Nephron progenitor cell (in vitro differentiated cells): ENCODE measurements at regions not wholly inside any gene's neighbourhood (a gene's known extent, or its start where the extent isn't known, plus 50 kb on each side); places are given as distances from the start of the nearest gene placed in this dataset.

ENCODE experiments used
- DNase-seq: peaks from one replicate; pipeline ENCODE4 v3.0.0; 2021
- H3K27ac Mint-ChIP-seq: 2 replicates; pipeline ENCODE4 v1.8.0; 2021; ENCODE audit warnings: mild to moderate bottlenecking, moderate library complexity, mixed read lengths
- H3K27me3 Mint-ChIP-seq: 2 replicates; pipeline ENCODE4 v1.8.0; 2021; ENCODE audit warnings: mild to moderate bottlenecking, low read depth, mixed read lengths; ENCODE audit not compliant: poor library complexity
- H3K36me3 Mint-ChIP-seq: 2 replicates; pipeline ENCODE4 v1.8.0; 2021; ENCODE audit warnings: low read depth, mixed read lengths
- H3K4me1 Mint-ChIP-seq: 2 replicates; pipeline ENCODE4 v1.8.0; 2021; ENCODE audit warnings: mixed read lengths
- H3K4me3 Mint-ChIP-seq: 2 replicates; pipeline ENCODE4 v1.8.0; 2021; ENCODE audit warnings: mild to moderate bottlenecking, moderate library complexity, mixed read lengths
- H3K9me3 Mint-ChIP-seq: 2 replicates; pipeline ENCODE4 v1.8.0; 2021; ENCODE audit warnings: mild to moderate bottlenecking, moderate library complexity, mixed read lengths
- TF ChIP-seq, protein P1 (sequence below): fragments of 200-600 bp; sonication (generic); IDR thresholded peaks from 2 replicates; pipeline ENCODE4 v1.5.0; 2021; ENCODE audit warnings: antibody characterized with exemption

DNA sequence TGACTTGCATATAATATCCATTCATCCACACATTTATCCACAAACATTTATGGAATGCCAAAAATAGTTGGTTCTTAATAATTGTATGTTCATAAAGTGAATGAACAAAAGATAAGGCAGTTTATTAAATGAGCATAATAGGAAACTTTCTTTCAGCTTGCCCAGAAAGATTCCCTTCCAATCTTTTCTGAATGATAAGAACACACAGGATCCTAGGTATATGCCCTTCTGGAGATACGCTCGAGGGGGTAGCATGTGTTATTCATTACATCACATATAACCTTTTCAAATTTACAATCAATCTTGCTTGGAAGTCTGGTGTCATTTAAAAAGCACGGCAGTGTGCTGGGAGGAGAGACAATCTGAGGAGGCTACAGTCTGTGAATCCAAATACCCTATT, 80.4 kb upstream of the PDK4 start:
- no peaks in the 10 kb centered on the region for H3K9me3 Mint-ChIP-seq
- no peak overlapping the region for H3K27ac Mint-ChIP-seq
- no peak overlapping the region for H3K4me3 Mint-ChIP-seq
- H3K4me1 Mint-ChIP-seq, result peaks cover 13% of the 10 kb centered on the region
- H3K27me3 Mint-ChIP-seq, result peaks cover 9% of the 10 kb centered on the region
- H3K36me3 Mint-ChIP-seq, result no peaks in the 10 kb centered on the region
- no peak for DNase-seq
- TF ChIP-seq, protein P1, sequence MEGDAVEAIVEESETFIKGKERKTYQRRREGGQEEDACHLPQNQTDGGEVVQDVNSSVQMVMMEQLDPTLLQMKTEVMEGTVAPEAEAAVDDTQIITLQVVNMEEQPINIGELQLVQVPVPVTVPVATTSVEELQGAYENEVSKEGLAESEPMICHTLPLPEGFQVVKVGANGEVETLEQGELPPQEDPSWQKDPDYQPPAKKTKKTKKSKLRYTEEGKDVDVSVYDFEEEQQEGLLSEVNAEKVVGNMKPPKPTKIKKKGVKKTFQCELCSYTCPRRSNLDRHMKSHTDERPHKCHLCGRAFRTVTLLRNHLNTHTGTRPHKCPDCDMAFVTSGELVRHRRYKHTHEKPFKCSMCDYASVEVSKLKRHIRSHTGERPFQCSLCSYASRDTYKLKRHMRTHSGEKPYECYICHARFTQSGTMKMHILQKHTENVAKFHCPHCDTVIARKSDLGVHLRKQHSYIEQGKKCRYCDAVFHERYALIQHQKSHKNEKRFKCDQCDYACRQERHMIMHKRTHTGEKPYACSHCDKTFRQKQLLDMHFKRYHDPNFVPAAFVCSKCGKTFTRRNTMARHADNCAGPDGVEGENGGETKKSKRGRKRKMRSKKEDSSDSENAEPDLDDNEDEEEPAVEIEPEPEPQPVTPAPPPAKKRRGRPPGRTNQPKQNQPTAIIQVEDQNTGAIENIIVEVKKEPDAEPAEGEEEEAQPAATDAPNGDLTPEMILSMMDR, result no peak

DNA sequence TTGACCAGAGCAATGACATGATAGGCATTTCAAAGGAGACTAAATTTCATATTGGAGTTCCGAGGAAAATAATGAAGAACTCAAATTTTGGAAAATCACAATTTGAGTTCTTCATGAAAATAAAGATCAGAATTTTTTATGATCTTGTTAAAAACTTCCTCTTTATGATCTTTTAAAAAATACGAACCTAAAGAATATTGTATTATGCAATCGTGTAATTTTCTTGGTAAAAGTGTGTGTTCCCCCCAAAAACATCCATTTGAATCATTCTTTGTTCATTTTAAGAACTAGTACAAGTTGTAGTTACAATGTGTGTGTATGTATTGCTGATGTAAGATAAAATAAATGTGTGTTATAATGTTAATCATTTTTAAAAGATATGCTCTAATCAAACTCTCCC, 79.3 kb upstream of the PDK4 start:
- Mint-ChIP-seq H3K36me3 (no peaks in the 10 kb centered on the region), H3K27ac (no peak overlapping the region), H3K4me1 (peaks cover 13% of the 10 kb centered on the region), H3K4me3 (no peak overlapping the region), H3K27me3 (peaks cover 5% of the 10 kb centered on the region), H3K9me3 (no peaks in the 10 kb centered on the region)
- no peak for DNase-seq
- TF ChIP-seq, protein P1, result no peak

DNA sequence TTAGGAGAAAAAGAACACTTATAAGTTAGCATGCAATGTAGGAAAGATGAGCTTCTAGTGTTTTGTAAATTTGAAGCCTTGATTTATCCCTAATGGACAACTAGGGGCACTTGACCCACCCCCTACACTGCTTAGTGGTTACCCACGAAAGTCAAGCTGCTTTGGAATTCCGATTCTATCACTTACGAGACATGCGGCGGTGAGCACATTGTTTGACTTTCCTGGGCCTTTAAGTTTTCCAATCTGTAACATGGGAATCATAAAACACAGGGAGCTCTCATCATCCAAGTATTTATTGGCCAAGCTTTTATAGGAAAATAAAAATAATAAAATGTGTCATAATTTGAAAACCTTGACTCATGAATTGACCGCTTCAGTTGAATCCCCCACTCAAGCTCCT, 78.7 kb upstream of the PDK4 start:
- Mint-ChIP-seq H3K27me3 (peaks cover 5% of the 10 kb centered on the region), H3K4me1 (peaks cover 13% of the 10 kb centered on the region), H3K36me3 (no peaks in the 10 kb centered on the region), H3K27ac (no peak overlapping the region), H3K4me3 (no peak overlapping the region), H3K9me3 (no peaks in the 10 kb centered on the region)
- no peak for DNase-seq
- TF ChIP-seq, protein P1, result no peak

DNA sequence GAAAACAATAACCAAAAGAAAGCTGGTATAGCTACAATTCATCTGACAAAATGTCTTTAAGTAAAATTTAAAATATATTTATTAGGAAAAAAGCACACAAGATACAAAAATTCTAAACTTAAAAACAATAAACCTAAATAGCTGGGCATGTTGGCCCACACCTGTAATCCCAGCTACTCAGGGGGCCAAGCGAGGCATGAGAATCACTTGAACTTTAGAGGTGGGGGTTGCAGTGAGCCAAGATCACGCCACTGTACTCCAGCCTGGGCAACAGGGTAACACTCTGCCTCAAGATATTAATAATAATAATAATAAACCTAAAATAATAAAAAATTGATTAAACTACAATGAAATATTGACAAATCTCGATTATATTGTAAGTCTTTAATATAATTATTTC, 77.8 kb upstream of the PDK4 start:
- DNase-seq, result no peak
- H3K4me1 Mint-ChIP-seq, result peaks cover 19% of the 10 kb centered on the region
- peaks cover under 1% of the 10 kb centered on the region for H3K27me3 Mint-ChIP-seq
- H3K36me3 Mint-ChIP-seq, result no peaks in the 10 kb centered on the region
- TF ChIP-seq, protein P1, result no peak
- H3K4me3 Mint-ChIP-seq, result no peak overlapping the region
- no peaks in the 10 kb centered on the region for H3K9me3 Mint-ChIP-seq
- no peak overlapping the region for H3K27ac Mint-ChIP-seq

DNA sequence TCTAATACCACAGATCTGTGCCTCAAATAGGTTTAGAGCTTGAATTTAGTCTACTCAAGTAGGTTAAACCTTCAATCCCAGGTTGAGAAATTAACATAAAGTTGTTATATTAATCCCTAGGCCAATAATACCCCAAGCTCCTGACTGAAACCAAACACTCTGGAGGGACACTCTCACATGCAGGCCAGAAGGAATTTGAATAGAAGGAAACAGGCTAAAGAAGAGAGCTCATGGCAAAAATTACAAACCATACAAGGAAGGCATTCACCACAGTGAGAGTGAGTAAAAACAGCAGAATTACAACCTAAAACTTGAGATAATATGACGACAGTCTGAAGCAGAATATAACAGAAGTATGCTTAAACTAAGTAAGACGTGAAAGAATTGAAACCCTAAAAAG, 76.1 kb upstream of the PDK4 start:
- Mint-ChIP-seq H3K4me3 (no peak overlapping the region), H3K27me3 (no peaks in the 10 kb centered on the region), H3K9me3 (no peaks in the 10 kb centered on the region), H3K27ac (no peak overlapping the region), H3K4me1 (peaks cover 19% of the 10 kb centered on the region), H3K36me3 (no peaks in the 10 kb centered on the region)
- no peak for DNase-seq
- TF ChIP-seq, protein P1, result no peak

DNA sequence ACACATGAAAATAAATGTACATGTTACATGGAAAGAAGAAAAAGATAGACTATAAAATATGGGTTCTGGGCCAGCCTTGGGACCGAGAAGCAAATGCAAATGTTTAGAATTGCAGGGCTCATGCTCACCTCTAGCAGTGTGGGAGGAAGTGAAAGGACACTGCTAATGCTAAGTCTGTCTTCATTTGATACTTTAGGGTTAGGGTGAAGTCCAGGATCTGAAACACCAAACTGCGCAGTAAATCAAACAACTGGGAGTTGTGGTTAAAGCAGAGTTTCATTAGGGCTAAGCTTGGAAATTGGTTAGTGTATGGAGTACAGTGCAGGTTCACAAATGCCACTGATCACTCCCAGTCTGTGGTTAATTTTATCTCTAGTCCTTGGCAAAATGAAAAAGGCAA, 73.2 kb upstream of the PDK4 start:
- no peak for DNase-seq
- H3K4me1 Mint-ChIP-seq, result peaks cover 19% of the 10 kb centered on the region
- H3K9me3 Mint-ChIP-seq, result peaks cover 4% of the 10 kb centered on the region
- TF ChIP-seq, protein P1, result no peak
- H3K27me3 Mint-ChIP-seq, result no peaks in the 10 kb centered on the region
- no peaks in the 10 kb centered on the region for H3K36me3 Mint-ChIP-seq
- no peak overlapping the region for H3K4me3 Mint-ChIP-seq
- no peak overlapping the region for H3K27ac Mint-ChIP-seq
